Panc1 (cell line): ENCODE measurements at regions not wholly inside any gene's neighbourhood (a gene's known extent, or its start where the extent isn't known, plus 50 kb on each side); places are given as distances from the start of the nearest gene placed in this dataset.

Source experiments
- ATAC-seq: fragments of 200-7000 bp; cut with Tn5 transposase; 2 replicates; pipeline ENCODE4 v1.9.1; 2020; ENCODE audit warnings: mild to moderate bottlenecking, moderate library complexity
- BruUV-seq: library from RNA; stranded (reverse); fragments of 400-500 nt; replicated peaks from 2 replicates; lab custom pipeline; 2021; lab: Mats Ljungman, UMichigan
- CTCF ChIA-PET: fragments of 300-600 bp; sonication (Branson Sonifier 250); formaldehyde crosslinking; loops from one replicate; lab custom pipeline; 2022; ENCODE audit warnings: antibody characterized with exemption; lab: Charles Lee
- POLR2A ChIA-PET: fragments of 300-600 bp; sonication (Branson Sonifier 250); formaldehyde crosslinking; loops from one replicate; lab custom pipeline; 2022; ENCODE audit warnings: antibody characterized with exemption; lab: Charles Lee
- DNase-seq: peaks from one replicate; pipeline ENCODE4 v3.0.0-alpha.2; 2010; ENCODE audit warnings: low read depth, low spot score
- H3K27ac ChIP-seq: 2 replicates; pipeline ENCODE4 v1.5.1; 2011; ENCODE audit warnings: mild to moderate bottlenecking, low read length, inconsistent platforms
- H3K27me3 ChIP-seq: fragments of 200-500 bp; sonication (Bioruptor generic); 2 replicates; pipeline ENCODE4 v1.6.0; 2014; ENCODE audit warnings: low read length, inconsistent platforms; ENCODE audit not compliant: control insufficient read depth, insufficient read depth
- H3K36me3 ChIP-seq: fragments of 200-500 bp; sonication (Bioruptor generic); 2 replicates; pipeline ENCODE4 v1.5.1; 2014; ENCODE audit warnings: inconsistent platforms, mild to moderate bottlenecking, low read length, moderate library complexity; ENCODE audit not compliant: control insufficient read depth, insufficient read depth
- H3K4me1 ChIP-seq: 2 replicates; pipeline ENCODE4 v1.5.1; 2011; ENCODE audit warnings: inconsistent platforms, mild to moderate bottlenecking, low read length, moderate library complexity; ENCODE audit not compliant: control insufficient read depth, insufficient read depth
- H3K4me3 ChIP-seq, 2 experiments: 2 replicates each; pipeline ENCODE4 v1.5.1; 2011 to 2012; ENCODE audit warnings: low read depth in 2 of 2, low read length in 2 of 2, mild to moderate bottlenecking in 2 of 2, inconsistent platforms in 1 of 2, moderate library complexity in 1 of 2
- H3K9me3 ChIP-seq: fragments of 200-500 bp; sonication (Bioruptor generic); 2 replicates; pipeline ENCODE4 v1.5.1; 2014; ENCODE audit warnings: low read depth, mild to moderate bottlenecking, inconsistent platforms, low read length, moderate library complexity; ENCODE audit not compliant: control insufficient read depth, insufficient read depth
- POLR2AphosphoS5 ChIP-seq: IDR thresholded peaks from 2 replicates; pipeline ENCODE4 v1.6.1; 2012; ENCODE audit warnings: mild to moderate bottlenecking, low read depth, low read length, moderate library complexity
- SIN3A ChIP-seq: IDR thresholded peaks from 2 replicates; pipeline ENCODE4 v1.6.1; 2012; ENCODE audit warnings: low read depth, mild to moderate bottlenecking, low read length, moderate library complexity, borderline replicate concordance; ENCODE audit not compliant: insufficient read depth
- TCF7L2 ChIP-seq: IDR thresholded peaks from 2 replicates; pipeline ENCODE4 v1.6.1; 2011; ENCODE audit warnings: mild to moderate bottlenecking, low read depth, low read length, inconsistent platforms
- in situ Hi-C: cut with HindIII; loops from 2 replicates; pipeline ENCODE4 v1.10.0; 2016; ENCODE audit warnings: low sequenced_read_pairs, low pct_unique_long_range_greater_than_20kb
- intact Hi-C: fragments of 100-400 bp; cut with micrococcal nuclease; formaldehyde crosslinking; loops from one replicate; pipeline ENCODE4 v1.10.0; 2022; ENCODE audit not compliant: unreplicated experiment
- TF ChIP-seq, protein P1 (sequence below), 2 experiments: IDR thresholded peaks; 2 replicates each; pipeline ENCODE4 v1.6.1; 2011 to 2012; ENCODE audit warnings: low read depth in 2 of 2, control low read depth in 1 of 2, low read length in 1 of 2, mild to moderate bottlenecking in 1 of 2, moderate library complexity in 1 of 2; ENCODE audit not compliant: insufficient read depth in 1 of 2
- TF ChIP-seq, protein P2 (sequence below): fragments of 450-650 bp; IDR thresholded peaks from 2 replicates; pipeline ENCODE4 v1.5.1; 2017; ENCODE audit warnings: mild to moderate bottlenecking

DNA sequence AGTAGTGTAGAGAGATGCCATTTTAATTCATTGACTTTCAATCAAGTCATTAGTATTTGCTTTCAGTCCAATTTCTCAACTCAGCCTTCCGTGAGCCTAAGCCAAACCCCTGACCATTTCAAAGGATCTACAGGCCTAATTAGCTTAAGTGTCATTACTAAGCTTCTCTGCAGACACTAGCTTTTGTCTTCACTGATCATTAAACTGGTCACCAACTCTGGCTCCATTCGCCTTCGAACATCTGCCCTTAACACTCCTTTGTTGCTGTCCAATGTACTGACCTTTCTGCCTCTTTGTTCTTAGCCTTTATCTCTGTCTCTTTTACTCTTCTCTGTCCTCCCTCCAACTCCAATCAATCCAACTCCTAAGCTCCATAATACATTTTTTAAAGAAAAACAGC lies 299.3 kb downstream of the DIRAS2 start:
- in situ Hi-C loops: no loop called here
- no peak overlapping the region for H3K4me3 ChIP-seq
- no peak overlapping the region for H3K27ac ChIP-seq
- H3K27me3 ChIP-seq: no peaks in the 10 kb centered on the region
- no peaks in the 10 kb centered on the region for H3K36me3 ChIP-seq
- BruUV-seq: no TSS peak
- H3K4me1 ChIP-seq: no peaks in the 10 kb centered on the region
- TF ChIP-seq POLR2AphosphoS5: no peak
- TF ChIP-seq, protein P1, sequence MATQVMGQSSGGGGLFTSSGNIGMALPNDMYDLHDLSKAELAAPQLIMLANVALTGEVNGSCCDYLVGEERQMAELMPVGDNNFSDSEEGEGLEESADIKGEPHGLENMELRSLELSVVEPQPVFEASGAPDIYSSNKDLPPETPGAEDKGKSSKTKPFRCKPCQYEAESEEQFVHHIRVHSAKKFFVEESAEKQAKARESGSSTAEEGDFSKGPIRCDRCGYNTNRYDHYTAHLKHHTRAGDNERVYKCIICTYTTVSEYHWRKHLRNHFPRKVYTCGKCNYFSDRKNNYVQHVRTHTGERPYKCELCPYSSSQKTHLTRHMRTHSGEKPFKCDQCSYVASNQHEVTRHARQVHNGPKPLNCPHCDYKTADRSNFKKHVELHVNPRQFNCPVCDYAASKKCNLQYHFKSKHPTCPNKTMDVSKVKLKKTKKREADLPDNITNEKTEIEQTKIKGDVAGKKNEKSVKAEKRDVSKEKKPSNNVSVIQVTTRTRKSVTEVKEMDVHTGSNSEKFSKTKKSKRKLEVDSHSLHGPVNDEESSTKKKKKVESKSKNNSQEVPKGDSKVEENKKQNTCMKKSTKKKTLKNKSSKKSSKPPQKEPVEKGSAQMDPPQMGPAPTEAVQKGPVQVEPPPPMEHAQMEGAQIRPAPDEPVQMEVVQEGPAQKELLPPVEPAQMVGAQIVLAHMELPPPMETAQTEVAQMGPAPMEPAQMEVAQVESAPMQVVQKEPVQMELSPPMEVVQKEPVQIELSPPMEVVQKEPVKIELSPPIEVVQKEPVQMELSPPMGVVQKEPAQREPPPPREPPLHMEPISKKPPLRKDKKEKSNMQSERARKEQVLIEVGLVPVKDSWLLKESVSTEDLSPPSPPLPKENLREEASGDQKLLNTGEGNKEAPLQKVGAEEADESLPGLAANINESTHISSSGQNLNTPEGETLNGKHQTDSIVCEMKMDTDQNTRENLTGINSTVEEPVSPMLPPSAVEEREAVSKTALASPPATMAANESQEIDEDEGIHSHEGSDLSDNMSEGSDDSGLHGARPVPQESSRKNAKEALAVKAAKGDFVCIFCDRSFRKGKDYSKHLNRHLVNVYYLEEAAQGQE (IDR thresholded peaks at IDR 0.05; ENCODE audit: insufficient read depth in 1 of 2, low read depth in 2 of 2, low read length in 1 of 2): peak in 1 of 2 experiments; percentile 60; a peak in 2 of 4 replicates
- DNase-seq (no peak), ATAC-seq (no peak)
- ChIA-PET CTCF (no interaction called here), POLR2A (no interaction called here)
- intact Hi-C loops: no loop called here
- H3K9me3 ChIP-seq: no peaks in the 10 kb centered on the region

DNA sequence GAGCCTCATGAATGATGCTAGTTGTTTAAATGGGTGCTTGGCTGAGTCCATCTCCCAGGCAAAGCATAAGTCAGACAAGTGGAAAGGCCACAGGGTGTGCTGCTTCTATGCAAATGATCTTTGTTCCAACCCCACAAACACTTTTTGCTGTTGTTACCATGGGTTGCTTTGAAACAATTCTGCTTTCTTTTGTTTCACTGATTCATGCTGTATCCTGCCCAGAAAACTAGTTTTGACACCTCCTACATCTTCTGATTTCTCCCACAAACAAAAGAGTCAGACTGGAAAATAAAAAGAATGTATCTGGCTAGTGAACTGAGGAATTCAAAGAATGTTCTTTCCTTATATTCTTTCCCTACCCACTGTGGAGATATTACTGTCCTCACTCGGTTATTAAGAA lies 298.6 kb downstream of the DIRAS2 start:
- in situ Hi-C loops (no loop called here), intact Hi-C loops (no loop called here)
- no peaks in the 10 kb centered on the region for H3K9me3 ChIP-seq
- H3K27ac ChIP-seq: no peak overlapping the region
- no peaks in the 10 kb centered on the region for H3K4me1 ChIP-seq
- ATAC-seq (no peak), DNase-seq (no peak)
- ChIA-PET CTCF (no interaction called here), POLR2A (no interaction called here)
- no TSS peak for BruUV-seq
- no peaks in the 10 kb centered on the region for H3K27me3 ChIP-seq
- no peak for TF ChIP-seq SIN3A
- TF ChIP-seq TCF7L2: no peak
- TF ChIP-seq, protein P1 (IDR thresholded peaks at IDR 0.05; ENCODE audit: insufficient read depth in 1 of 2, low read depth in 2 of 2, low read length in 1 of 2): no peak
- TF ChIP-seq POLR2AphosphoS5: no peak
- TF ChIP-seq, protein P2, sequence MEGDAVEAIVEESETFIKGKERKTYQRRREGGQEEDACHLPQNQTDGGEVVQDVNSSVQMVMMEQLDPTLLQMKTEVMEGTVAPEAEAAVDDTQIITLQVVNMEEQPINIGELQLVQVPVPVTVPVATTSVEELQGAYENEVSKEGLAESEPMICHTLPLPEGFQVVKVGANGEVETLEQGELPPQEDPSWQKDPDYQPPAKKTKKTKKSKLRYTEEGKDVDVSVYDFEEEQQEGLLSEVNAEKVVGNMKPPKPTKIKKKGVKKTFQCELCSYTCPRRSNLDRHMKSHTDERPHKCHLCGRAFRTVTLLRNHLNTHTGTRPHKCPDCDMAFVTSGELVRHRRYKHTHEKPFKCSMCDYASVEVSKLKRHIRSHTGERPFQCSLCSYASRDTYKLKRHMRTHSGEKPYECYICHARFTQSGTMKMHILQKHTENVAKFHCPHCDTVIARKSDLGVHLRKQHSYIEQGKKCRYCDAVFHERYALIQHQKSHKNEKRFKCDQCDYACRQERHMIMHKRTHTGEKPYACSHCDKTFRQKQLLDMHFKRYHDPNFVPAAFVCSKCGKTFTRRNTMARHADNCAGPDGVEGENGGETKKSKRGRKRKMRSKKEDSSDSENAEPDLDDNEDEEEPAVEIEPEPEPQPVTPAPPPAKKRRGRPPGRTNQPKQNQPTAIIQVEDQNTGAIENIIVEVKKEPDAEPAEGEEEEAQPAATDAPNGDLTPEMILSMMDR: no peak
- H3K36me3 ChIP-seq: no peaks in the 10 kb centered on the region
- H3K4me3 ChIP-seq: no peak overlapping the region
